ENCODE measurements at regions not wholly inside any gene's neighbourhood (a gene's known extent, or its start where the extent isn't known, plus 50 kb on each side); places are given as distances from the start of the nearest gene placed in this dataset.

GRCh38 chr1:23639460-23640095, 52.0 kb upstream of the RPL11 start:
- no peak for DNase-seq

- no peak for DNase-seq
These were observed 52.8 kb upstream of the RPL11 start for GRCh38 chr1:23638786-23639241.

- DNase-seq, result no peak
These were observed 53.4 kb upstream of the RPL11 start for GRCh38 chr1:23638188-23638619.

GRCh38 chr1:23636009-23636408, 55.6 kb upstream of the RPL11 start:
- no peak for DNase-seq

- DNase-seq, result peak in 1 of 2 experiments; percentile 62
These were observed 56.6 kb upstream of the RPL11 start for GRCh38 chr1:23634840-23635651.

GRCh38 chr1:23634518-23634839, 57.1 kb upstream of the RPL11 start:
- DNase-seq, result no peak

GRCh38 chr1:23632479-23633160, 59.0 kb upstream of the RPL11 start:
- no peak for DNase-seq

- DNase-seq, result no peak
These were observed 61.8 kb upstream of the RPL11 start for GRCh38 chr1:23629708-23630290.

- DNase-seq, result no peak
These were observed 62.6 kb upstream of the RPL11 start for GRCh38 chr1:23628951-23629387.

GRCh38 chr1:23627069-23627735, 64.4 kb upstream of the RPL11 start:
- no peak for DNase-seq

- no peak for DNase-seq
These were observed 65.6 kb upstream of the RPL11 start for GRCh38 chr1:23625929-23626535.

- no peak for DNase-seq
These were observed 66.1 kb upstream of the RPL11 start for GRCh38 chr1:23625459-23625858.

- no peak for DNase-seq
These were observed 65.1 kb upstream of the ID3 start for GRCh38 chr1:23624440-23624839.

- no peak for DNase-seq
These were observed 63.0 kb upstream of the ID3 start for GRCh38 chr1:23622284-23622683.

- DNase-seq, result no peak
These were observed 61.3 kb upstream of the ID3 start for GRCh38 chr1:23620605-23621004.

GRCh38 chr1:23619299-23620188, 60.2 kb upstream of the ID3 start:
- peak in 1 of 2 experiments; percentile 12 for DNase-seq

GRCh38 chr1:23618586-23619083, 59.3 kb upstream of the ID3 start:
- DNase-seq, result no peak

GRCh38 chr1:23617084-23617521, 57.8 kb upstream of the ID3 start:
- DNase-seq, result no peak

- DNase-seq, result no peak
These were observed 57.1 kb upstream of the ID3 start for GRCh38 chr1:23616292-23616824.

GRCh38 chr1:23615852-23616251, 56.6 kb upstream of the ID3 start:
- DNase-seq, result no peak

GRCh38 chr1:23615423-23615822, 56.1 kb upstream of the ID3 start:
- DNase-seq, result no peak
